ENCODE measurements at regions not wholly inside any gene's neighbourhood (a gene's known extent, or its start where the extent isn't known, plus 50 kb on each side); places are given as distances from the start of the nearest gene placed in this dataset.
"Not testable (repeated sequence)": the region's sequence is repeated elsewhere in the genome, so short reads cannot be mapped to it uniquely, and the experiment has no call there.

GRCh38 chr17:36690190-36690589 lies 88.8 kb downstream of the MRM1 start:
- Mint-ChIP-seq H3K9me3 (peaks cover 0 to 2% (median 0%) of the 10 kb centered on the region in 8 donors), H3K4me3 (no peak overlapping the region), H3K27me3 (peaks cover 2 to 3% of the 10 kb centered on the region in 2 donors), H3K36me3 (no peaks in the 10 kb centered on the region), H3K4me1 (no peaks in the 10 kb centered on the region), H3K27ac (no peak overlapping the region)
- no peaks in the 10 kb centered on the region for H3K4me1 ChIP-seq (ENCODE audit: insufficient read depth, low read length)
- no peak for DNase-seq
- no peaks in the 10 kb centered on the region for H3K36me3 ChIP-seq (ENCODE audit: insufficient read depth, low read length)
- CTCF ChIA-PET (ENCODE audit: partially characterized antibody): no interaction called here
- no peaks in the 10 kb centered on the region for H3K9me3 ChIP-seq (ENCODE audit: control insufficient read depth in 1 of 2, low read length in 2 of 2)
- H3K4me3 ChIP-seq (ENCODE audit: low read length in 2 of 2): no peak overlapping the region
- intact Hi-C loops (cut with micrococcal nuclease): no loop called here
- POLR2A ChIA-PET (ENCODE audit: partially characterized antibody): no interaction called here
- no peaks in the 10 kb centered on the region for H3K27me3 ChIP-seq (ENCODE audit: insufficient read depth, low read length)
- H3K27ac ChIP-seq (ENCODE audit: low read depth, low read length): no peak overlapping the region

- H3K9me3 ChIP-seq (ENCODE audit: control insufficient read depth in 1 of 2, low read length in 2 of 2): no peaks in the 10 kb centered on the region
- intact Hi-C loops (cut with micrococcal nuclease): no loop called here
- ChIA-PET POLR2A (ENCODE audit: partially characterized antibody) (no interaction called here), CTCF (ENCODE audit: partially characterized antibody) (interaction anchor here (1.0 kb wide), 1 partner anchor 64 kb away, joined by 3 read pairs; no protein-coding TSS in a partner anchor)
- H3K36me3 ChIP-seq (ENCODE audit: insufficient read depth, low read length): no peaks in the 10 kb centered on the region
- no peaks in the 10 kb centered on the region for H3K4me1 ChIP-seq (ENCODE audit: insufficient read depth, low read length)
- Mint-ChIP-seq H3K27ac (no peak overlapping the region), H3K36me3 (no peaks in the 10 kb centered on the region), H3K4me1 (no peaks in the 10 kb centered on the region), H3K4me3 (no peak overlapping the region), H3K9me3 (peaks cover 0 to 2% (median 0%) of the 10 kb centered on the region in 8 donors), H3K27me3 (peaks cover 2 to 6% of the 10 kb centered on the region in 2 donors)
- no peaks in the 10 kb centered on the region for H3K27me3 ChIP-seq (ENCODE audit: insufficient read depth, low read length)
- no peak overlapping the region for H3K27ac ChIP-seq (ENCODE audit: low read depth, low read length)
- no peak overlapping the region for H3K4me3 ChIP-seq (ENCODE audit: low read length in 2 of 2)
- no peak for DNase-seq
These were observed 90.2 kb downstream of the MRM1 start for GRCh38 chr17:36691606-36692005.

- Mint-ChIP-seq H3K9me3 (no peaks in the 10 kb centered on the region), H3K27me3 (peaks cover 17 to 20% of the 10 kb centered on the region in 2 donors), H3K27ac (no peak overlapping the region), H3K4me3 (no peak overlapping the region), H3K36me3 (no peaks in the 10 kb centered on the region), H3K4me1 (no peaks in the 10 kb centered on the region)
- DNase-seq: no peak
- Histone ChIP-seq H3K9me3 (ENCODE audit: control insufficient read depth in 1 of 2, low read length in 2 of 2) (no peaks in the 10 kb centered on the region), H3K36me3 (ENCODE audit: insufficient read depth, low read length) (no peaks in the 10 kb centered on the region), H3K27me3 (ENCODE audit: insufficient read depth, low read length) (no peaks in the 10 kb centered on the region), H3K27ac (ENCODE audit: low read depth, low read length) (no peak overlapping the region), H3K4me3 (ENCODE audit: low read length in 2 of 2) (no peak overlapping the region), H3K4me1 (ENCODE audit: insufficient read depth, low read length) (no peaks in the 10 kb centered on the region)
- CTCF ChIA-PET (ENCODE audit: partially characterized antibody): no interaction called here
- intact Hi-C loops (cut with micrococcal nuclease): no loop called here
- POLR2A ChIA-PET (ENCODE audit: partially characterized antibody): no interaction called here
These were observed 93.7 kb downstream of the MRM1 start for GRCh38 chr17:36695082-36695481.

- H3K9me3 Mint-ChIP-seq; CTCF ChIA-PET (ENCODE audit: partially characterized antibody); H3K27ac Mint-ChIP-seq; DNase-seq; H3K36me3 Mint-ChIP-seq; H3K4me3 ChIP-seq (ENCODE audit: low read length in 2 of 2); H3K27me3 ChIP-seq (ENCODE audit: insufficient read depth, low read length); H3K27ac ChIP-seq (ENCODE audit: low read depth, low read length); H3K36me3 ChIP-seq (ENCODE audit: insufficient read depth, low read length); intact Hi-C loops (cut with micrococcal nuclease); H3K4me3 Mint-ChIP-seq; H3K4me1 Mint-ChIP-seq; H3K9me3 ChIP-seq (ENCODE audit: control insufficient read depth in 1 of 2, low read length in 2 of 2); H3K4me1 ChIP-seq (ENCODE audit: insufficient read depth, low read length); POLR2A ChIA-PET (ENCODE audit: partially characterized antibody): not testable (repeated sequence)
- peaks cover 17 to 21% of the 10 kb centered on the region in 2 donors for H3K27me3 Mint-ChIP-seq
These were observed 94.3 kb downstream of the MRM1 start for GRCh38 chr17:36695710-36696109.

GRCh38 chr17:36696805-36697204 lies 95.4 kb downstream of the MRM1 start:
- Mint-ChIP-seq H3K4me3 (no peak overlapping the region), H3K36me3 (no peaks in the 10 kb centered on the region), H3K9me3 (peaks cover 0 to 3% (median 0%) of the 10 kb centered on the region in 8 donors), H3K4me1 (no peaks in the 10 kb centered on the region), H3K27me3 (peaks cover 26 to 30% of the 10 kb centered on the region in 2 donors), H3K27ac (no peak overlapping the region)
- H3K27ac ChIP-seq (ENCODE audit: low read depth, low read length): no peak overlapping the region
- CTCF ChIA-PET (ENCODE audit: partially characterized antibody): no interaction called here
- no peaks in the 10 kb centered on the region for H3K36me3 ChIP-seq (ENCODE audit: insufficient read depth, low read length)
- no peak for DNase-seq
- H3K9me3 ChIP-seq (ENCODE audit: control insufficient read depth in 1 of 2, low read length in 2 of 2): no peaks in the 10 kb centered on the region
- H3K4me1 ChIP-seq (ENCODE audit: insufficient read depth, low read length): no peaks in the 10 kb centered on the region
- H3K4me3 ChIP-seq (ENCODE audit: low read length in 2 of 2): no peak overlapping the region
- H3K27me3 ChIP-seq (ENCODE audit: insufficient read depth, low read length): no peaks in the 10 kb centered on the region
- intact Hi-C loops (cut with micrococcal nuclease): no loop called here
- POLR2A ChIA-PET (ENCODE audit: partially characterized antibody): no interaction called here

GRCh38 chr17:36697903-36698530 lies 96.6 kb downstream of the MRM1 start:
- H3K36me3 ChIP-seq (ENCODE audit: insufficient read depth, low read length): no peaks in the 10 kb centered on the region
- POLR2A ChIA-PET (ENCODE audit: partially characterized antibody): no interaction called here
- no peak overlapping the region for H3K4me3 Mint-ChIP-seq
- peaks cover 34% of the 10 kb centered on the region in 2 donors for H3K27me3 Mint-ChIP-seq
- no peak overlapping the region for H3K27ac ChIP-seq (ENCODE audit: low read depth, low read length)
- intact Hi-C loops (cut with micrococcal nuclease): no loop called here
- no peaks in the 10 kb centered on the region for H3K36me3 Mint-ChIP-seq
- no peaks in the 10 kb centered on the region for H3K9me3 ChIP-seq (ENCODE audit: control insufficient read depth in 1 of 2, low read length in 2 of 2)
- no peak overlapping the region for H3K27ac Mint-ChIP-seq
- CTCF ChIA-PET (ENCODE audit: partially characterized antibody): no interaction called here
- no peaks in the 10 kb centered on the region for H3K4me1 Mint-ChIP-seq
- H3K9me3 Mint-ChIP-seq: peaks cover 0 to 3% (median 0%) of the 10 kb centered on the region in 8 donors
- H3K4me3 ChIP-seq (ENCODE audit: low read length in 2 of 2): no peak overlapping the region
- H3K4me1 ChIP-seq (ENCODE audit: insufficient read depth, low read length): no peaks in the 10 kb centered on the region
- peaks cover 6% of the 10 kb centered on the region for H3K27me3 ChIP-seq (ENCODE audit: insufficient read depth, low read length)
- DNase-seq: no peak

- H3K9me3 Mint-ChIP-seq: peaks cover 0 to 5% (median 0%) of the 10 kb centered on the region in 8 donors
- CTCF ChIA-PET (ENCODE audit: partially characterized antibody): no interaction called here
- no peak overlapping the region for H3K27ac ChIP-seq (ENCODE audit: low read depth, low read length)
- H3K4me3 ChIP-seq (ENCODE audit: low read length in 2 of 2): no peak overlapping the region
- H3K36me3 Mint-ChIP-seq: no peaks in the 10 kb centered on the region
- intact Hi-C loops (cut with micrococcal nuclease): no loop called here
- POLR2A ChIA-PET (ENCODE audit: partially characterized antibody): no interaction called here
- H3K4me1 ChIP-seq (ENCODE audit: insufficient read depth, low read length): no peaks in the 10 kb centered on the region
- peaks cover 0 to 8% (median 0%) of the 10 kb centered on the region in 4 donors for H3K4me1 Mint-ChIP-seq
- peaks cover 42 to 50% of the 10 kb centered on the region in 2 donors for H3K27me3 Mint-ChIP-seq
- H3K4me3 Mint-ChIP-seq: no peak overlapping the region
- no peak for DNase-seq
- H3K27ac Mint-ChIP-seq: no peak overlapping the region
- peaks cover 6% of the 10 kb centered on the region for H3K27me3 ChIP-seq (ENCODE audit: insufficient read depth, low read length)
- no peaks in the 10 kb centered on the region for H3K36me3 ChIP-seq (ENCODE audit: insufficient read depth, low read length)
- H3K9me3 ChIP-seq (ENCODE audit: control insufficient read depth in 1 of 2, low read length in 2 of 2): no peaks in the 10 kb centered on the region
These were observed 100.2 kb downstream of the MRM1 start for GRCh38 chr17:36701429-36702099.

Data from CD4-positive, alpha-beta memory T cell (primary cell).